K562 (cell line): ENCODE measurements at regions not wholly inside any gene's neighbourhood (a gene's known extent, or its start where the extent isn't known, plus 50 kb on each side); places are given as distances from the start of the nearest gene placed in this dataset.

Source experiments
- ATAC-seq: fragments of 200-7000 bp; cut with Tn5 transposase; 3 replicates; pipeline ENCODE4 v1.9.1; 2020; ENCODE audit warnings: moderate library complexity
- BruUV-seq: library from RNA; stranded (reverse); fragments of 400-500 nt; replicated peaks from 2 replicates; lab custom pipeline; 2021; lab: Mats Ljungman, UMichigan
- CTCF ChIA-PET: fragments of 300-600 bp; formaldehyde crosslinking; extraction: SDS; loops from one replicate; lab custom pipeline; 2021; ENCODE audit warnings: low intra/inter-chr PET ratio; lab: Yijun Ruan, JAX
- POLR2A ChIA-PET: fragments of 300-600, 350-650 bp; sonication (Branson Sonifier 250); formaldehyde crosslinking; extraction: SDS; loops from one replicate; lab custom pipeline; 2021; ENCODE audit warnings: antibody characterized with exemption, inconsistent platforms; lab: Yijun Ruan, JAX
- DNase-seq, 4 experiments: peaks; one replicate each; pipeline versions ENCODE4 v3.0.0 to v3.0.0-alpha.2; 2011 to 2018; ENCODE audit warnings: low spot score in 3 of 4, mixed read lengths in 3 of 4; ENCODE audit errors: extremely low read depth in 1 of 4
- FAIRE-seq: peaks from 2 replicates; lab custom pipeline; 2011; peaks lifted over from hg19 to GRCh38; lab: Jason Lieb, UNC
- H2AFZ ChIP-seq: 2 replicates; pipeline ENCODE4 v1.6.0; 2011; ENCODE audit warnings: low read depth, low read length, control low read depth, inconsistent platforms
- H3K27ac ChIP-seq: fragments of 200-600 bp; 3 replicates; pipeline ENCODE4 v1.8.0; 2011; ENCODE audit warnings: low read depth, mild to moderate bottlenecking, control low read depth, inconsistent platforms, low read length, moderate library complexity, mixed read lengths; ENCODE audit errors: extremely low read depth
- H3K27me3 ChIP-seq, 2 experiments: fragments of 300-600 bp in 1 of 2; 2 replicates in 1 of 2; 3 replicates in 1 of 2; pipeline versions ENCODE4 v1.6.0 to v1.8.0; 2011; ENCODE audit warnings: inconsistent platforms in 2 of 2, low read length in 2 of 2, mild to moderate bottlenecking in 1 of 2, mixed read lengths in 1 of 2, moderate library complexity in 1 of 2; ENCODE audit not compliant: control insufficient read depth in 2 of 2, insufficient read depth in 2 of 2
- H3K36me3 ChIP-seq: fragments of 300-600 bp; 3 replicates; pipeline ENCODE4 v1.8.0; 2011; ENCODE audit warnings: mild to moderate bottlenecking, low read length, inconsistent platforms; ENCODE audit not compliant: control insufficient read depth, insufficient read depth
- H3K4me1 ChIP-seq, 2 experiments: fragments of 200-600 bp in 1 of 2; replicated peaks in 1 of 2; 2 replicates in 1 of 2; 3 replicates in 1 of 2; pipeline versions ENCODE4 v1.5.1 to v1.8.0; 2011; ENCODE audit warnings: inconsistent platforms in 2 of 2, low read length in 2 of 2, mild to moderate bottlenecking in 1 of 2, mixed read lengths in 1 of 2, moderate library complexity in 1 of 2; ENCODE audit not compliant: control insufficient read depth in 2 of 2, insufficient read depth in 2 of 2
- H3K4me2 ChIP-seq: 2 replicates; pipeline ENCODE4 v1.6.1; 2011; ENCODE audit warnings: low read length, control low read depth, inconsistent platforms, mixed read lengths; ENCODE audit not compliant: insufficient read depth
- H3K4me3 ChIP-seq: fragments of 200-600 bp; sonication (generic), shearing (Covaris generic); 2 replicates; pipeline ENCODE4 v1.5.1; 2016; ENCODE audit warnings: control low read depth, inconsistent platforms
- H3K79me2 ChIP-seq: fragments of 200-600 bp; 3 replicates; pipeline ENCODE4 v1.8.0; 2011; ENCODE audit warnings: low read length, inconsistent platforms; ENCODE audit not compliant: control insufficient read depth, insufficient read depth
- H3K9ac ChIP-seq, 2 experiments: 2 replicates each; pipeline versions ENCODE4 v1.6.0 to v1.6.1; 2011; ENCODE audit warnings: low read depth in 2 of 2, low read length in 2 of 2, control low read depth in 1 of 2, inconsistent platforms in 1 of 2, mild to moderate bottlenecking in 1 of 2, mixed read lengths in 1 of 2; ENCODE audit not compliant: insufficient read depth in 1 of 2
- H3K9me1 ChIP-seq: one replicate; pipeline ENCODE4 v1.6.0; 2011; ENCODE audit warnings: inconsistent platforms, mild to moderate bottlenecking, low read length, moderate library complexity; ENCODE audit not compliant: control insufficient read depth, insufficient read depth
- H3K9me3 ChIP-seq: replicated peaks from 2 replicates; pipeline ENCODE4 v1.5.1; 2011; ENCODE audit warnings: low read depth, low read length, inconsistent platforms; ENCODE audit not compliant: control insufficient read depth, insufficient read depth
- H4K20me1 ChIP-seq: replicated peaks from 2 replicates; pipeline ENCODE4 v1.6.1; 2011; ENCODE audit warnings: low read length, inconsistent platforms, mixed read lengths; ENCODE audit not compliant: control insufficient read depth, insufficient read depth
- ARID2 ChIP-seq: fragments of 450-650 bp; IDR thresholded peaks from 2 replicates; pipeline ENCODE4 v1.6.1; 2017; ENCODE audit warnings: antibody characterized with exemption, mild to moderate bottlenecking
- MLLT1 ChIP-seq, 2 experiments: fragments of 450-650 bp; IDR thresholded peaks; 2 replicates each; pipeline ENCODE4 v1.6.1; 2016
- NKRF ChIP-seq: fragments of 450-650 bp; IDR thresholded peaks from 2 replicates; pipeline ENCODE4 v1.6.1; 2016; ENCODE audit warnings: borderline replicate concordance
- ZNF316 ChIP-seq: fragments of 450-650 bp; IDR thresholded peaks from 2 replicates; pipeline ENCODE4 v1.6.1; 2016
- WGBS: fragments of 100-300 bp; shearing (Covaris generic); methylation state at CpG from one replicate; pipeline ENCODE4 v1.1.6; 2016; ENCODE audit warnings: low coverage, mixed read lengths; ENCODE audit not compliant: insufficient coverage; ENCODE audit errors: missing lambda C conversion rate; 5-methylcytosine and 5-hydroxymethylcytosine counted together
- in situ Hi-C: fragments of 300-500 bp; cut with MboI; formaldehyde crosslinking; loops from 4 replicates; pipeline ENCODE4 v1.15.0; 2018; ENCODE audit warnings: inconsistent platforms, mixed read lengths
- intact Hi-C: fragments of 100-400 bp; cut with micrococcal nuclease; formaldehyde crosslinking; loops from 2 replicates; pipeline ENCODE4 v1.14.2; 2022

- TF ChIP-seq MLLT1 (IDR thresholded peaks at IDR 0.05): no peak
- no peak for TF ChIP-seq ZNF316
- no peak for TF ChIP-seq NKRF
Observed at GRCh38 chr3:59482684-59483083, 432.9 kb upstream of the CFAP20DC start (continued).

GRCh38 chr3:59481776-59482400 lies 432.1 kb upstream of the CFAP20DC start:
- DNase-seq: no peak
- no peak for FAIRE-seq
- WGBS: 2% methylated on average over 3 of the region's 3 CpGs
- intact Hi-C loops (no loop called here), in situ Hi-C loops (no loop called here)
- Histone ChIP-seq H3K9me3 (no peaks in the 10 kb centered on the region), H3K4me1 (no peaks in the 10 kb centered on the region), H3K4me2 (no peak overlapping the region), H3K9ac (no peak overlapping the region), H3K27me3 (no peaks in the 10 kb centered on the region; a peak in 1 of 5 replicates), H3K9me1 (no peaks in the 10 kb centered on the region), H3K27ac (no peak overlapping the region), H2AFZ (no peak overlapping the region), H3K79me2 (no peaks in the 10 kb centered on the region), H4K20me1 (no peaks in the 10 kb centered on the region), H3K4me3 (no peak overlapping the region), H3K36me3 (no peaks in the 10 kb centered on the region)
- TF ChIP-seq ARID2: no peak
- ChIA-PET POLR2A (no interaction called here), CTCF (no interaction called here)
- BruUV-seq: no TSS peak
- ATAC-seq: no peak
